NOMO-1 treated with DMSO at 0.1 percent for 48 hours (cell line): ENCODE measurements at regions not wholly inside any gene's neighbourhood (a gene's known extent, or its start where the extent isn't known, plus 50 kb on each side); places are given as distances from the start of the nearest gene placed in this dataset.

Experiments
- DNase-seq: peaks from one replicate; lab custom pipeline; 2025; ENCODE audit not compliant: unreplicated experiment; lab: John Stamatoyannopoulos, UW

GRCh38 chr20:40591119-40591518, 97.9 kb downstream of the MAFB start:
- no peak for DNase-seq

DNA sequence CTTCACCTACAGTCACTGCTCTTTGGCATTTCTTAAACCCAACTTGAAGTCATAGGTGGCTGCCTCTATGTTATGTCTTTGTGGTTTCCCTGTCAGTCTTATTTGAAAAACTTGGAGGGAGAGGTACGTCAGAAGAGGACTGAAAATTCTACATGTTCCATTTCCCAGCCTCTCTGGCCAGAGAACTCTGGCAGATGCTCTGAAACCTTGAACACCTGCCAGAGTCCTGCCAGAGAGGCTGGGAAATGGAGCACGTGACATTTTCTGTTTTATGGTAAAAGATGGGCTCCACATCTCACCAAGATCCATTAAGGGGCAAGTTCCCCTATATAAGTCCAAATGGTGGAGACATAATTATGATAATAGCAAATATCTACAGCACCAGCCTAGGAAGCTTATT, 99.5 kb downstream of the MAFB start:
- no peak for DNase-seq

- no peak for DNase-seq
Observed at GRCh38 chr20:40588891-40589290, 100.1 kb downstream of the MAFB start.

GRCh38 chr20:40587038-40587437, 102.0 kb downstream of the MAFB start:
- no peak for DNase-seq

DNA sequence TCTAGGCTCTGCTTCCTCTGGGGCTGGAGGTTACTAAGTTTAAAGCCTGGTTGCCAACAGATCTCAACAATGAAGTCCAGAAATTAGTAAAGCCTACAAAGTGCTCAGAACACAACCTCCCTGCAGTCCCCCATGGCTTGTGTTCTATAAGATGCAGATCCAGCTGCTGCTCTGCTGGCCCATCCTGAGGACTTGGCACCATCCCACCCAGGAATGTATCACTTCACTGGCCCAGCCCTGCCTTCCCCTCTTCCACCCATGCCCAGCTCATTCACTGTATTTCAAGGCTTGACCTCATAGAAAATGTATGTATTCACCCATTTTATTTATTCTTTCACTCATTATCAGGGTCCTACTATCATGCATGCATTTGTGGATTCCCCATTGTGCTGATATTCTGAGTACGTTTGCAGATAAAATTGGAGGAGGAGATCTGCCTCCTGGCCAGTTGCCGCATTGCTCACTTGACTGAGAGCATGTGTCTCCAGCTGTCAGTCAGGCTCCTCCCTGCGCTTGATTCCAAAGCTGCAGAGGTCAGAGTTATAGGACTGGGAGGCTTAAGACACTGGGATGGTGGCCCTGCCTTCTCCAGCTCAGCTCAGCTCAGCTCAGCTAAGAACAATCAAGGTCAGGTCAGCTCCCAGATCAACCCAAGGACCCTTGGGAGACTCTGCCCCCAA, 104.8 kb downstream of the MAFB start:
- DNase-seq = no peak

DNA sequence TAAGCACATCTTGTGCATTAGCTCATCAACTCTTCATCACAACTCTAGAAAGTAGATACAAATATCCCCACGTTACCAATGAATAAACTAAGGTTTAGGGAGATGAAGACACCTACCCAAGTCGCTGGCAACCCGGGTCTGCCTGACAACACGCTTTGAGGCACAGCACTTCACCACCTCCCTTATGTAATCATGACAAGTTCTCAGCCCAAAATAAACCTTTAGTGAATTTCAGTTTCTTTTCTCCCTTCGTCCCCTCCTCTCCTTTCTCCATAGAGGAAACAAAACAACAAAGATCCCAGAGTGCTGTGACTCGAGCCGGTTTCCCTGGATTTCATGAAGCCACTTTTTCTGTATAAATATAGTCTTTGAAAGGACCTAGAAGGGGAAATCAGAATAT, 105.4 kb downstream of the MAFB start:
- DNase-seq = peak; percentile 31

- DNase-seq = peak; percentile 41
Observed at GRCh38 chr20:40583205-40583604, 105.8 kb downstream of the MAFB start.

GRCh38 chr20:40582531-40582930, 106.5 kb downstream of the MAFB start:
- peak; percentile 22 for DNase-seq

- DNase-seq = no peak
Observed at GRCh38 chr20:40579701-40580100, 109.3 kb downstream of the MAFB start.

GRCh38 chr20:40578961-40579360, 110.1 kb downstream of the MAFB start:
- no peak for DNase-seq

DNA sequence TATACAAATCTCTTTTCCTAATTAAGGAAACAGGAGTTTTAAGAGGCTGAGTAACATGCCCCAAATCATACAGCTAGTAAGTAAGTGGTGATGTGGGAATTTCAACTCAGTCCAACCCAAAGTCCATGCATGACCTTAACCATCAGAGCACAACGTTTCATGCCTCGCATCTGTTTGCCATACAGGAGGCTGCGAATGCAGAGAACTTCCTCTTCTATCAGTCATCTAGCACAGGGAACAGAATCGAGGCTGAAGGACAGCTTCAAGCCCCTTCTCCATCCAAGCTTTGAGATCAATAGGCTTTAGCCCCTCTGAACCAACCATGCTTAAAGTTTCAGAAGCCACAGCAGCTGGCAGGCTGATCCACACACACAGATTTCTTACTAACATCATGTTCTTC, 113.2 kb downstream of the MAFB start:
- peak; percentile 26 for DNase-seq

DNA sequence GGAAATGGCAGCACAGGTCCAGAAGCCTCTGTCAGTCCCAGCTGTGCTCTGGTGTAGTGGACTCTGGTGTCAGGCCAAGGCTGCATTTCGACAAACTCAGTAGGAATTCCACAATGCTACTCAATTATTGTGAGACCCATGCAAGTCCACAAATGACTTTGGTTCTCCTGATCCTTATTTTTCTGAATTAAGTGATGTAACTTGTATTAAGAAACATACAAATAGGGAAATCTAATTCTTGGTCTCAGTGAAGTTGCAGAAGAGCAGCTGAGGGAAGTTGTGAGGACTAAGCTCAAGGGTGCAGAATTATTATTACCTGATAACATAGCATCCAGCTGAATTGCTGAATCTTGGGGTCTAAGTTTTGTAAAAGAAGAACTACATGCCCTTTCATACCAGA, 116.8 kb downstream of the MAFB start:
- DNase-seq = no peak

- peak; percentile 91 for DNase-seq
Observed at GRCh38 chr20:40571639-40572038, 117.4 kb downstream of the MAFB start.

DNA sequence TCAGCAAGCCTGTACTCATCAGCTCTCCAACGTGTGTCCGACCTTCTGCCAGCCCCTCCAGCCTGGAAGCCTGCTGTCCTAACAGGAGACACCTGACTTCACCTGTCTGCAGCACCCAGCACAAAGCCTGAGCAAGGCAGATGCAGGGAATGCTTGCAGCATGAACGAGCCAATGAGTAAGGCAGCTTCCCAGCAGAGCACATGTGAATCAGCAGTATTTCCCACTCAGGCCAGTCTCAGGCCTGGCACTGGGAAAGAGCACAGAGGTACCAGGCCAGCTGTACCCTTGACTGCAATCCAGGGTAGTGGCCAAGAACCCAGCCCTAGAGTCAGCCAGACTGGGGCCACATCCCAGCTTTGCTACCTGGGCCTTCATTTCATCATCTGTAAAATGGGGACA, 120.8 kb downstream of the MAFB start:
- DNase-seq = no peak

- no peak for DNase-seq
Observed at GRCh38 chr20:40565682-40566040, 123.4 kb downstream of the MAFB start.

- no peak for DNase-seq
Observed at GRCh38 chr20:40565001-40565681, 123.9 kb downstream of the MAFB start.

- no peak for DNase-seq
Observed at GRCh38 chr20:40563296-40563950, 125.6 kb downstream of the MAFB start.

GRCh38 chr20:40562031-40562430, 127.0 kb downstream of the MAFB start:
- peak; percentile 26 for DNase-seq

GRCh38 chr20:40561187-40561586, 127.8 kb downstream of the MAFB start:
- no peak for DNase-seq

DNA sequence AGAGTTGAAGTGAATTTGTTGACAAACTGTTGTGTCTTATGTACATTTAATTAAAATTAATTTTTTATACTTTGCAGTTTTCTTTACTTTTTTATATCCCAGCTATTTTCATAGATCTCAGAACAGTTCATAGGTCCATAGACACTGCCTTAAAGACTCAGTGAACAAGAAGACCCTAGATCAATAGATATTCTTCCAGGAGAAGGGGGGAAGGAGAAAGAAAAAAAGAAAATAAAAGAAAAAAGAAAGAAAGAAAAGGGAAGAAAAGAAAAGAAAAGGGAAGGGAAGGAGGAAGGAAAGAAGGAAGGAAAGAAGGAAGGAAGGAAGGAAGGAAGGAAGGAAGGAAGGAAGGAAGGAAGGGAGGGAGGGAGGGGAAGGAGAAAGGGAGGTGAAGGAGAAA, 130.8 kb downstream of the MAFB start:
- no peak for DNase-seq

DNA sequence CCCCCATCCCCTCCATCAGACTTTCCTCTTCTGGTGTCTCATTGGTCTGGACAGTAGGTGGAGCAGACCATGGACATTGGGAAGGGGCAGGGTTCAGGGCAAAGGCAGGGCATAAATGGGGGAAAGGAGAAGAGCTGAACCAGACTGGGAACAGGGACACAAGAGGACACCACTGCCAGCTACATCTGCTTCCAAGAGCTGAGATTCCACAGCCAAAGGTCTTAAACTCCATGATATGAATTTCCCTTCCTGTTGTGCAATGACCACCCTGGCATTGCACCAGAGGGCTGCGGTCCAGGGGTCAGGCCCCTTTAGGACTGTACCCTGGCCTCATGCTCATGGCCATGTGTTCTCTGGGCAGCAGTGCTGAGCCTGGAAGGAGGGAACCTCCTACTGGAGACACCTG, 137.9 kb downstream of the MAFB start:
- DNase-seq = no peak

DNA sequence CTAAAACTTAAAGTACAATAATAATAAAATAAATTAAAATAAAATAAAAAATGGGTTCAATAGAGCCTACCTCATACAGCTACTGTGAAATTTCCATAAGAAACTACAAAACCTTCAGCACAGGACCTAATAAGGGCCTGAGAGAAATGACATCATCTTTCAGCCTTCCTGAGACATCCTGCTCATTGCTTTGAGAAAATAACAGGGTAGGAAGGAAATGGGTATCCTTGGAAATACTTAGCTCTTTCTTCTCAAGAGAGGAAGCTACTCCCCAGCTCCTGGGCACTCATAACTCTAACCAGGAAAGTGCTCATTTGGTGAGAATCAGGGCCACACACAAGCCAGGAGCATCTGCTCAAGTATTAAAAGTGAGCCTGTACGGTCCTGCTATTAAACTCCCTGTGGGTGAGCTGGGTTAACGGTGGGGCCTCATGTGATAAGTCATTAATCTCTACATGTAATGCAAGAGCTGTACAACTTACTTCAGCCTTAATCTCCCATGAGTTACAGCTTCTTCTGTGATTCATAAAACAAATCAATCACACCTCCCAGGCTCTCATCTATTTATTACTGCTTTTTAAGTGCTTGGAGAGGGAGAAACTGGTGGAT, 141.4 kb downstream of the MAFB start:
- no peak for DNase-seq
